ENCODE measurements at regions not wholly inside any gene's neighbourhood (a gene's known extent, or its start where the extent isn't known, plus 50 kb on each side); places are given as distances from the start of the nearest gene placed in this dataset.

GRCh38 chr12:30462249-30462648 lies 233.4 kb downstream of the IPO8 start:
- TF ChIP-seq POLR2A (IDR thresholded peaks at IDR 0.05; ENCODE audit: low read length), result no peak
- TF ChIP-seq GATA1 (IDR thresholded peaks at IDR 0.05; ENCODE audit: low read depth, low read length), result no peak
